GM12878 (cell line): ENCODE measurements at regions not wholly inside any gene's neighbourhood (a gene's known extent, or its start where the extent isn't known, plus 50 kb on each side); places are given as distances from the start of the nearest gene placed in this dataset.

Experiments
- ATF3 ChIP-seq: IDR thresholded peaks from 2 replicates; pipeline ENCODE4 v1.6.1; 2011; ENCODE audit warnings: low read depth, mild to moderate bottlenecking, low read length, moderate library complexity, borderline replicate concordance; ENCODE audit errors: extremely low read depth
- BCL11A ChIP-seq: IDR thresholded peaks from 2 replicates; pipeline ENCODE4 v1.6.1; 2011; ENCODE audit warnings: low read depth, low read length
- CUX1 ChIP-seq: IDR thresholded peaks from 2 replicates; pipeline ENCODE4 v1.6.1; 2012; ENCODE audit warnings: improper control_type of control experiment, low read depth, low read length; ENCODE audit not compliant: insufficient replicate concordance
- E4F1 ChIP-seq: fragments of 450-650 bp; IDR thresholded peaks from 2 replicates; pipeline ENCODE4 v1.6.1; 2018; ENCODE audit warnings: borderline replicate concordance, mild to moderate bottlenecking; ENCODE audit not compliant: partially characterized antibody
- EGR1 ChIP-seq, 2 experiments: IDR thresholded peaks; 1 replicate in 1 of 2; 2 replicates in 1 of 2; pipeline ENCODE4 v1.6.1; 2011 to 2012; ENCODE audit warnings: low read depth in 2 of 2, low read length in 2 of 2, borderline replicate concordance in 1 of 2, mild to moderate bottlenecking in 1 of 2, moderate library complexity in 1 of 2
- FOXK2 ChIP-seq: fragments of 450-650 bp; IDR thresholded peaks from 2 replicates; pipeline ENCODE4 v1.6.1; 2017; ENCODE audit warnings: mild to moderate bottlenecking, moderate library complexity
- KLF5 ChIP-seq: fragments of 450-650 bp; IDR thresholded peaks from 2 replicates; pipeline ENCODE4 v1.6.1; 2014; ENCODE audit warnings: mild to moderate bottlenecking; ENCODE audit not compliant: partially characterized antibody
- MYC ChIP-seq: IDR thresholded peaks from 2 replicates; pipeline ENCODE4 v1.6.1; 2011; ENCODE audit warnings: mild to moderate bottlenecking, low read length, moderate library complexity, inconsistent platforms; ENCODE audit not compliant: insufficient read depth, insufficient replicate concordance, insufficient read length, severe bottlenecking
- NFXL1 ChIP-seq: fragments of 450-650 bp; IDR thresholded peaks from 2 replicates; pipeline ENCODE4 v1.6.1; 2017; ENCODE audit warnings: antibody characterized with exemption, mild to moderate bottlenecking, borderline replicate concordance
- RBBP5 ChIP-seq: fragments of 200-600 bp; sonication (generic); conservative IDR thresholded peaks from 2 replicates; pipeline ENCODE4 v1.6.1; 2016
- SKIL ChIP-seq: fragments of 450-650 bp; IDR thresholded peaks from 2 replicates; pipeline ENCODE4 v1.6.1; 2017; ENCODE audit warnings: mild to moderate bottlenecking, low read depth, inconsistent platforms; ENCODE audit not compliant: poor library complexity, severe bottlenecking

- TF ChIP-seq ATF3 (no peak), MYC (no peak), KLF5 (no peak), EGR1 (IDR thresholded peaks at IDR 0.05; ENCODE audit: borderline replicate concordance in 1 of 2, low read depth in 2 of 2, low read length in 2 of 2) (no peak), CUX1 (no peak), E4F1 (no peak), FOXK2 (no peak), NFXL1 (no peak), SKIL (no peak), RBBP5 (no peak), BCL11A (no peak)
These were observed 141.3 kb upstream of the LRRC7 start (continued) for GRCh38 chr1:69426401-69426800.
